Right atrium auricular region (tissue), 2 donors: ENCODE measurements at regions not wholly inside any gene's neighbourhood (a gene's known extent, or its start where the extent isn't known, plus 50 kb on each side); places are given as distances from the start of the nearest gene placed in this dataset.

Experiments used
- DNase-seq: peaks from one replicate; pipeline ENCODE4 v3.0.0-alpha.2; 2019; ENCODE audit warnings: low spot score
- H3K27ac ChIP-seq, 2 donors: fragments of 200-600 bp; sonication (generic); 1 replicate in 1 of 2; 2 replicates in 1 of 2; pipeline ENCODE4 v1.5.1; 2016 to 2019
- H3K27me3 ChIP-seq, 2 donors: fragments of 200-600 bp; sonication (generic); one replicate each; pipeline versions ENCODE4 v1.5.1 to v1.6.0; 2017 to 2019
- H3K36me3 ChIP-seq: fragments of 200-600 bp; sonication (generic); one replicate; pipeline ENCODE4 v1.5.1; 2016
- H3K4me1 ChIP-seq, 2 donors: fragments of 200-600 bp; sonication (generic); one replicate each; pipeline versions ENCODE4 v1.5.1 to v1.6.0; 2017 to 2019
- H3K4me3 ChIP-seq, 2 donors: fragments of 200-600 bp; sonication (generic); 1 replicate in 1 of 2; 2 replicates in 1 of 2; pipeline ENCODE4 v1.5.1; 2017 to 2019; ENCODE audit warnings: mild to moderate bottlenecking in 1 of 2, moderate library complexity in 1 of 2
- H3K9me3 ChIP-seq, 2 donors: fragments of 200-600 bp; sonication (generic); one replicate each; pipeline ENCODE4 v1.5.1; 2019
- CTCF ChIP-seq, 2 donors: fragments of 200-600 bp; sonication (generic); IDR thresholded peaks; one replicate each; pipeline ENCODE4 v1.5.1; 2019; ENCODE audit warnings: antibody characterized with exemption in 2 of 2

GRCh38 chr9:81522716-81523551 is 166.4 kb downstream of the TLE1 start:
- H3K4me1 ChIP-seq, result no peaks in the 10 kb centered on the region
- no peaks in the 10 kb centered on the region for H3K36me3 ChIP-seq
- no peaks in the 10 kb centered on the region for H3K27me3 ChIP-seq
- peak in 1 of 2 donors; percentile 67 for TF ChIP-seq CTCF (IDR thresholded peaks at IDR 0.05)
- H3K9me3 ChIP-seq, result no peaks in the 10 kb centered on the region
- H3K27ac ChIP-seq, result no peak overlapping the region
- no peak for DNase-seq
- no peak overlapping the region for H3K4me3 ChIP-seq

- Histone ChIP-seq H3K36me3 (no peaks in the 10 kb centered on the region), H3K27me3 (no peaks in the 10 kb centered on the region), H3K4me3 (no peak overlapping the region), H3K27ac (no peak overlapping the region), H3K4me1 (no peaks in the 10 kb centered on the region), H3K9me3 (no peaks in the 10 kb centered on the region)
- no peak for DNase-seq
- TF ChIP-seq CTCF (IDR thresholded peaks at IDR 0.05), result no peak
These were observed 167.5 kb downstream of the TLE1 start for GRCh38 chr9:81521892-81522291.

GRCh38 chr9:81519816-81520495 is 169.4 kb downstream of the TLE1 start:
- Histone ChIP-seq H3K27me3 (no peaks in the 10 kb centered on the region), H3K9me3 (no peaks in the 10 kb centered on the region), H3K4me1 (no peaks in the 10 kb centered on the region), H3K27ac (no peak overlapping the region), H3K36me3 (no peaks in the 10 kb centered on the region), H3K4me3 (no peak overlapping the region)
- TF ChIP-seq CTCF (IDR thresholded peaks at IDR 0.05), result no peak
- no peak for DNase-seq

GRCh38 chr9:81517954-81518353 is 171.4 kb downstream of the TLE1 start:
- H3K4me1 ChIP-seq, result no peaks in the 10 kb centered on the region
- H3K27ac ChIP-seq, result no peak overlapping the region
- TF ChIP-seq CTCF (IDR thresholded peaks at IDR 0.05), result no peak
- no peaks in the 10 kb centered on the region for H3K27me3 ChIP-seq
- H3K36me3 ChIP-seq, result no peaks in the 10 kb centered on the region
- no peak overlapping the region for H3K4me3 ChIP-seq
- DNase-seq, result no peak
- no peaks in the 10 kb centered on the region for H3K9me3 ChIP-seq

GRCh38 chr9:81513059-81513458 is 176.3 kb downstream of the TLE1 start:
- no peak for DNase-seq
- Histone ChIP-seq H3K36me3 (no peaks in the 10 kb centered on the region), H3K27ac (no peak overlapping the region), H3K4me1 (no peaks in the 10 kb centered on the region), H3K9me3 (no peaks in the 10 kb centered on the region), H3K4me3 (no peak overlapping the region), H3K27me3 (no peaks in the 10 kb centered on the region)
- no peak for TF ChIP-seq CTCF (IDR thresholded peaks at IDR 0.05)
